ENCODE measurements at regions not wholly inside any gene's neighbourhood (a gene's known extent, or its start where the extent isn't known, plus 50 kb on each side); places are given as distances from the start of the nearest gene placed in this dataset.

- DNase-seq (ENCODE audit: low spot score): no peak
- no peak for ATAC-seq
- intact Hi-C loops (cut with DNase I): no loop called here
Observed at GRCh38 chr11:110793556-110793955, 81.3 kb upstream of the ARHGAP20 start.

DNA sequence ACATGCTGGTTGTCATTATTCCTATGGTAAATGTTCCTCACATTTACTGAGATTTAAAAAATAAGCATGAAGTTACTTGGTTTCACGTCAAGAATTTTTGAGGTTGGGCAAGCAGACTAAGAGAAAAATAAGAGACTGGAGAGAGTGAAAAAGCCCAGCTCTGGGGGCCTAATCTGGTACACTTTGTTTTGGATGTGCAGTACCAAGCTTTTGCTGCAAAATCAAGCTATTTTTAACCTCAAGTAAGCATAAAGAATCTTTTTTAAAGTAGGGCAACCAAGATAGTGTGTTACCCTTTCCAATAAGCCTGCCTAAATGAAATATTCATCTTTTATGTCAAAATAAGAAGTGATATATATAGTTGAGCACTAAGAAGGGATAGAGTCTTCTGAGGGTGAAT is 79.4 kb upstream of the ARHGAP20 start:
- ATAC-seq: no peak
- no peak for DNase-seq (ENCODE audit: low spot score)
- intact Hi-C loops (cut with DNase I): no loop called here

GRCh38 chr11:110787680-110788079 is 75.4 kb upstream of the ARHGAP20 start:
- no peak for ATAC-seq
- no peak for DNase-seq (ENCODE audit: low spot score)
- intact Hi-C loops (cut with DNase I): no loop called here

- intact Hi-C loops (cut with DNase I): no loop called here
- DNase-seq (ENCODE audit: low spot score) (no peak), ATAC-seq (no peak)
Observed at GRCh38 chr11:110786226-110786902, 74.1 kb upstream of the ARHGAP20 start.

DNA sequence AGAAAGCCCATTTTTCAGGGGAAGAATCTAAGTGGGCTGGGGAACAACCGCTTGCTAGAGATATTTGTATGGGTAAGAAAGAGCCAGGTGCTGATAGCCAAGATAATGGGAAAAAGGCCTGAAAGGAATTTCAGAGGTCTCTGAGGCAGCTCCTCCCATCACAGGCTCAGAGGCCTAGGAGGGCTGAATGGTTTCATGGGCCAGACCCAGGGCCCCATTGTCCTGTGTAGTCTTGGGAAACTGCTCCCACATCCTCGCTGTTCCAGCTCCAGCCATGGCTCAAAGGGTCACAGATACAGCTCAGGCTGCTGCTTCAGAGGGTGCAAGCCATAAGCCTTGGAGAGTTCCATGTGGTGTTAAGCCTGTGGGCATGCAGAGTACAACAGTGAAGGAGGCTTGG is 73.2 kb upstream of the ARHGAP20 start:
- intact Hi-C loops (cut with DNase I): no loop called here
- DNase-seq (ENCODE audit: low spot score): no peak

DNA sequence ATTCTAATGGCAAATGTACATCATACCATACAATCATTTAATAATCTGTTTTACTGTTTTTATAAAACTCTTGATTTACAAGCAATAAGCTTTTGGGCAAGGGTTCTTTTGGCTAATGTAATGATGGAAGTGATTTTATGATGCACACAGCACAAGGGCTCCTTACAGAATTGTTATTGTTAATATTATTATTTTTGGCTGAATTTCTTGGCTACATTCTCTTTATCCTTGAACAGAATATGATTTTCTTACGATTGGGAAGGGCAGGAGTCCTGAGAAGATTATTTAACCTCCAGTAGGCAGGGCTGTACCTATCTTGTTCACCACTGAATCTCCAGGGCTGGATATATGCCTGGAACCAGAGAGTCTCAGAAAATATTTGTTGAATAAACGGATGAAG is 70.4 kb upstream of the ARHGAP20 start:
- no peak for DNase-seq (ENCODE audit: low spot score)
- ATAC-seq: no peak
- intact Hi-C loops (cut with DNase I): no loop called here

More for the DNA sequence above, 73.2 kb upstream of the ARHGAP20 start:
- no peak for ATAC-seq

DNA sequence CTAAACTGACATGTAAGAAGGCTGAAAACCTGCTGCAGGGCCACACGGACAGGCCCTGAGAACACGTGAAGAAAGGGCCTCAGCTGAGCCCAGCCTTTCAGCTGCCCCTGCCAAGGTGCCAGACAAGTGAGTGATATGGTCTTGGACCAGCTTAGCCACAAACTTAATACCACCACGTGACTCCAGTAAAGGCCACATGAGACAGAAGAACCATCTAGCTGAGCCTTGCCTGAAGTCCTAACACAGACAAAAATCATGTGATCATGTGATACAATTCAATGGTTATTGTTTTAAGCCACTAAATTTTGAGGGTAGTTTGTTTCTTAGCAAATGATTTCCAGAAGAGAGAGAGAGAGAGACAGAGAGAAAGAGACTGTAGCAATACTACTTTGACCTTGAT is 66.9 kb upstream of the ARHGAP20 start:
- DNase-seq (ENCODE audit: low spot score): no peak
- ATAC-seq: no peak
- intact Hi-C loops (cut with DNase I): no loop called here

- DNase-seq (ENCODE audit: low spot score): no peak
- ATAC-seq: no peak
- intact Hi-C loops (cut with DNase I): no loop called here
Observed at GRCh38 chr11:110778343-110778742, 66.1 kb upstream of the ARHGAP20 start.

GRCh38 chr11:110777775-110778174 is 65.5 kb upstream of the ARHGAP20 start:
- DNase-seq (ENCODE audit: low spot score): no peak
- intact Hi-C loops (cut with DNase I): no loop called here
- peak; percentile 75 for ATAC-seq

DNA sequence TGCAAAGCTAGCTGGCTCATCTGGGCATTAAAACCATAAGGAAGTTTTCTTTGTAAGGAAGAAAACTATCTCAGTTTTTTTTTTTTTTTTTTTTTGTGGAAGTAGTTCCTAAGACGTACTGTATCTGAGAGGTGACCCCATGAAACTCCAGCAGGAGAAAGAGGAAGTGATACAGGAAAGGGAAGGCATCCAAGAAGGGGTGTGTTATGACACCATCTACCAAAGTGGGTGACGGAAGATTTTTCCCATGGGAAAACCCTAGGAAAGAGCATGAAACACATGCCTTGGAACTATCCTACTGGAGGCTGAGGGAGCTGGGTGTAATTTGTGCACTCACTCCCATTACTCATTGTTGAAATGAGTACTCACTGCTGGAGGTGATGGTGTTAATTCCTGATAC is 63.8 kb upstream of the ARHGAP20 start:
- ATAC-seq: no peak
- no peak for DNase-seq (ENCODE audit: low spot score)
- intact Hi-C loops (cut with DNase I): no loop called here

DNA sequence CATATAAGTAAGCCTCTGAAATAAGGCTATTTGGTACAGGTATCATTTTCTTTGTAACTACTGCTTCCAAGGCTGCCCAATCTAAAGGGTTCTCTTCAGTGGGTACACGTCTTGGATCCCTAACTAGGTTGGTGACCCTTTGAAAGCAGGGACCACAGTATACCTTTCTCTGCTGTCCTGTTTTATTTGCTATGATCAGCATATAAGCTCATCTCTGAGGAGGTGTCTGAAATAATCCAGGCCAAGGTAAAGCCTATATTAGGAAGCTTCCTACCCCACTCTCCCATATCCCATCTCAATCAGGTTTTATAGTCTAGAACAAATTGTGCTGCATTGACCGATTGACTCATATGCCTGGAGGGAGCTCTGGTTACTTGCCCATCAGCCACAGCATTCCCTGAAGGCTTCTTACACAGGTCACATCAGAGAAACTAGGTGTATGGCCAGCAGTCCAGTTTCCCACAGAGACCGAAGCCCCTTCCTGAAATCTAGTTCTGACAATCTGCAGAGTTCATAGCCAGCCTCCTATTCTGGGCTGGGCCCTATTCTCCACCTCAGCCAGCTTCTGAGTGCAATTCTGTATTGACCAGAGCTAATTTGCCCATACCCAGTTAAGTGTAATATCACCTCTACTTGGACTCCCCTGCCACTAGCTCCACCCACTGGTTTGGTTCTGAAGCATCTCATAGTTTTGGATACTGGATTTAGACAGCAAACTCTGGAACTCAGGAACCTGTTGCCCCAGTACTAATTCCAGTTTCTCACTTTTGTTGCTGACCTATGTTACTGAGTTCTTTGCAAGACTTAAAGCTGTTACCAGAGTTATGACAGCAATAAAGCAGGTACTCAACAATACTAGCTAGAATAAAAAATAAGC is 62.1 kb upstream of the ARHGAP20 start:
- ATAC-seq: no peak
- intact Hi-C loops (cut with DNase I): no loop called here
- no peak for DNase-seq (ENCODE audit: low spot score)

GRCh38 chr11:110773442-110773841 is 61.2 kb upstream of the ARHGAP20 start:
- intact Hi-C loops (cut with DNase I): no loop called here
- DNase-seq (ENCODE audit: low spot score) (no peak), ATAC-seq (no peak)

- intact Hi-C loops (cut with DNase I): no loop called here
- DNase-seq (ENCODE audit: low spot score) (no peak), ATAC-seq (no peak)
Observed at GRCh38 chr11:110772863-110773262, 60.6 kb upstream of the ARHGAP20 start.

- DNase-seq (ENCODE audit: low spot score): no peak
- intact Hi-C loops (cut with DNase I): no loop called here
- no peak for ATAC-seq
Observed at GRCh38 chr11:110766316-110766715, 54.1 kb upstream of the ARHGAP20 start.

GRCh38 chr11:110764485-110764884 is 52.2 kb upstream of the ARHGAP20 start:
- ATAC-seq (no peak), DNase-seq (ENCODE audit: low spot score) (no peak)
- intact Hi-C loops (cut with DNase I): no loop called here

DNA sequence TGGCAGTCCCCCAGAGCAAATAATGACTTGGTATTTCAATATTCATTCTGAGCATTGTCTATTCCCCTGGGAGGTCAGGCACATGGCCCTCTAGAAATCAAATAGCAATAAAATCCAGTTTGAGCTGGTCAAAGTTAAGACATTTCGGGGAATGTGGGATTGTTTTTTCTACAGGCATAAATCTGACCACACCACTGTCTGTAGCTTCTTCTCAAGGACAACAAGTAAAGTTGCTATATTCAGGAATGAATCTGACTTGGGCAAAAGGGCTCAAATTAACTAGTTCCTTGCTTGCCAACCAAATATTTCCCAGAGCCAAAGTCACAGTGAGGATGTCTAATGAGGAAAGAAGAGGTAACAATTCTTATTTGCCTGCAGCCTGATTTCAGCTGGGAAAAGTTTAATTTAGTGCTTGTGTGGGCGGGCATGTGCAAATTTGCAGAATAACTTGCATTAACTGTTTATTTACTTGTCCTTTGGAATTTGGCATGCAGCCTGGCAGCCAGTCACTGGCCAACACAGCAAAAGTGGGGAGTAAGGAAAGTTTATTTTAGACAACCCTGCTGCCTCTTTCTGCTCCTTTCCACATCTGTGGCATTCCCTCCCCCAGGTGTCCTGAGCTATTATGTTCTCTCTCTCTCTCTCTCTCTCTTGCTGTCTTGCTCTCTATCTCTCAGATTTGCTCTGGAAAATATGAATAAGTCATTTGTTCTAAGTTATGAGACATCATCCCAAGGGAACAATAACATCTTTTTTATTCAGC is 51.2 kb upstream of the ARHGAP20 start:
- DNase-seq (ENCODE audit: low spot score) (peak; percentile 65), ATAC-seq (peak; percentile 91)
- intact Hi-C loops (cut with DNase I): no loop called here

DNA sequence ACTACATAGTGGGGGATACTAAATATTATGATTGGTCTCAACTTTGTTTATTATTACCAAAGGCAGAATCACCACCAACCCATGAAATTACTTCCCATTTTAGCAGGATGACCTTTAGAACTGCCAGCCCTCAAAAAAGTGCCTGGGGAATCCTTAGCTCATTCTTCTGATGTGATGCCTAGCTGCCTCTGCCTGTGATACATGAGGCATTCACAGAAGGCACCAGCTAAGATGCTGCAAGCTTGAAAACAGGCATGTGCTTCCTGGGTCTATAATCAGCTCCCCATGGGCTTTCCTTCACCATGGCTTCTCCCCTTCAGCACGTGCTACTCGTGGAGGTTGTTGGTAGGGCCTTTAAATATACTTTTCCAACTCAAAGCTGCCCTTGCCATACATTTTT is 50.4 kb upstream of the ARHGAP20 start:
- DNase-seq (ENCODE audit: low spot score): no peak
- intact Hi-C loops (cut with DNase I): no loop called here
- ATAC-seq: peak; percentile 62
